ENCODE measurements at regions not wholly inside any gene's neighbourhood (a gene's known extent, or its start where the extent isn't known, plus 50 kb on each side); places are given as distances from the start of the nearest gene placed in this dataset.
"Not testable (repeated sequence)": the region's sequence is repeated elsewhere in the genome, so short reads cannot be mapped to it uniquely, and the experiment has no call there.

DNA sequence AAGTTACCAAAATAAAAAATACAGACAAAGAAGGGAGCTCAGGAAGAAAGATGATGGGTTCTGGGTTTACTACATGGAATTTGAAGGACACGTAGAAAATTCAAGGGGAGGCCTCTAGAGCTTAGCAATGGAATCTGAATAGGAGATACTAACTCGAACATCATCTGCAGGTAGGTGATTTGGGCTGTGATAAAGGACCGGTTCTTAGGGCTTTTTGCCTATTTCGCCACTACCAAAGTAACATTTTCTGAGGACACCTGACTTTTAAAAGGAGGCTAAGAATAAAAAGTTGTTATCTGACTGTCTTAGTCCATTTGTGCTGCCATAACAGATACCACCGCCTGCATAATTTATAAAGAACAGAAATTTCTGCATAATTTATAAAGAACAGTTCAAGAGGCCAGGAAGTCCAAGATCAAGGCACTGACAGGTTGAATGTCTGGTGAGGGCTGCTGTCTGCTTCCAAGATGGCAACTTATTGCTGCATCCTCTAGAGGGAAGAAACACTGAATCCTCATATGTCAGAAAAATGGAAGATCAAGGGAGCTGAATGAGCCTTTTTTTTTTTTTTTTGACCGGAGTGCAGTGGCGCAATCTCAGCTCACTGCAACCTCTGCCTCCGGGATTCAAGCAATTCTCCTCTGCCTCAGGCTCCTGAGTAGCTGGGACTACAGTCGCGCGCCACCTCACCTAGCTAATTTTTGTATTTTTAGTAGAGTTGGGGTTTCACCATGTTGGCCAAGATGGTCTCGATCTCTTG lies 67.9 kb upstream of the UBE2E2 start:
- no peak for DNase-seq (ENCODE audit: low read depth)

- DNase-seq (ENCODE audit: low read depth) = peak; percentile 14
Measured at GRCh38 chr3:23136054-23136453, 67.1 kb upstream of the UBE2E2 start.

DNA sequence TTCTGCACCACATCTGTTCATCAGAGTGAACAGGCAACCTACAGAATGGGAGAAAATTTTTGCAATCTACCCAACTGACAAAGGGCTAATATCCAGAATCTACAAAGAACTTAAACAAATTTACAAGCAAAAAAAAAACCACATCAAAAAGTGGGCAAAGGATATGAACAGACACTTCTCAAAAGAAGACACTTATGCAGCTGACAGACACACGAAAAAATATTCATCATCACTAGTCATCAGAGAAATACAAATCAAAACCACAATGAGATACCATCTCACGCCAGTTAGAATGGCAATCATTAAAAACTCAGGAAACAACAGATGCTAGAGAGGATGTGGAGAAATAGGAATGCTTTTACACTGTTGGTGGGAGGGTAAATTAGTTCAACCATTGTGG lies 59.1 kb upstream of the UBE2E2 start:
- DNase-seq (ENCODE audit: low read depth) = not testable (repeated sequence)

DNA sequence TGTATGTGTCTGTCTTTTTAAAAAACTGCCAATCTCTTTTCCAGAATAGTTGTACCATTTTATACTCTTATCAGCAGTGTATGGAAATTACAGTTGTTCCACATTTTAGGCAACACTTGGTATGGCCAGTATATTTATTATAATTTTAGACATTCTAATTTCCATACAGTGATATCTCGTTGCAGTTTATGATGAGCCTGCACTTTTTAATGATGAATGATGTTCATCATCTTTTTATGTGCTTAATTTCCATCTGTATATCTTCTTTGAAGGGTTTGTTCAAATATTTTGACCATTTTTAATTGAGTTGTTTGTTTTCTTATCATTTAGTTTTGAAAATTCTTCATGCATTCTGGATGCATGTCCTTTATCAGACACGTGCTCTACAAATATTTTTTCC lies 57.0 kb upstream of the UBE2E2 start:
- DNase-seq (ENCODE audit: low read depth) = no peak

DNA sequence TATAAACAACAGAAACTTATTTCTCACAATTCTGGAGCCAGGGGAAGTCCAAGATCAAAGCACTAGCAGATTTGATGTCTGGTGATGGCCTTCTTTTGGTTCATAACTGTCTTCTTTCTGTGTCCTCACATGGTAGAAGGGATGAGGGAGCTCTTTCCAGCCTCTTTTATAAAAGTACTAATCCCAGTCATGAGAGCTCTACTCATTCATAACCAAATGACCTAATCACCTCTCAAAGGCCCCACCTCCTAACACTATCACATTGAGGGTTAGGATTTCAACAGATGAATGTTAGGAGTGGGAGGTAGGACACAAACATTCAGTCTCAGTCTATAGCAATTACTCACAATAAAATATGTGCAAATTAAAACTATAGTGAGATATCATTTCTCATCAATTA lies 50.1 kb upstream of the UBE2E2 start:
- no peak for DNase-seq (ENCODE audit: low read depth)
